ENCODE measurements at regions not wholly inside any gene's neighbourhood (a gene's known extent, or its start where the extent isn't known, plus 50 kb on each side); places are given as distances from the start of the nearest gene placed in this dataset.

GRCh38 chr5:40385544-40385943, 294.2 kb upstream of the PTGER4 start:
- no peak for TF ChIP-seq CTCF (IDR thresholded peaks at IDR 0.05; ENCODE audit: unreplicated experiment)
- DNase-seq (ENCODE audit: unreplicated experiment) = peak; percentile 93
- H3K27ac Mint-ChIP-seq (ENCODE audit: low read depth, unreplicated experiment) = no peak overlapping the region
- intact Hi-C loops (cut with micrococcal nuclease) = loop anchor here (2.0 to 10.0 kb wide), 3 partner anchors 25 to 671 kb away; no protein-coding TSS in a partner anchor
- H3K9me3 Mint-ChIP-seq (ENCODE audit: unreplicated experiment) = no peaks in the 10 kb centered on the region
- BruUV-seq (replicated peaks) = no TSS peak
- ChIA-PET CTCF (no interaction called here), POLR2A (interaction anchor here (1.0 to 1.3 kb wide), 2 partner anchors 16 to 26 kb away, joined by 3 to 4 read pairs; no protein-coding TSS in a partner anchor)
- peaks cover 26% of the 10 kb centered on the region for H3K4me1 Mint-ChIP-seq (ENCODE audit: insufficient read depth, unreplicated experiment)
- no peaks in the 10 kb centered on the region for H3K27me3 Mint-ChIP-seq (ENCODE audit: insufficient read depth, unreplicated experiment)
- no peak overlapping the region for H3K4me3 Mint-ChIP-seq (ENCODE audit: unreplicated experiment)
- H3K36me3 Mint-ChIP-seq (ENCODE audit: insufficient read depth, unreplicated experiment) = no peaks in the 10 kb centered on the region

GRCh38 chr5:40384782-40385390, 294.8 kb upstream of the PTGER4 start:
- intact Hi-C loops (cut with micrococcal nuclease) = loop anchor here (2.0 to 10.0 kb wide), 4 partner anchors 26 to 670 kb away; no protein-coding TSS in a partner anchor
- no peaks in the 10 kb centered on the region for H3K27me3 Mint-ChIP-seq (ENCODE audit: insufficient read depth, unreplicated experiment)
- no peak for TF ChIP-seq CTCF (IDR thresholded peaks at IDR 0.05; ENCODE audit: unreplicated experiment)
- POLR2A ChIA-PET = interaction anchor here (1.0 to 1.3 kb wide), 2 partner anchors 17 to 26 kb away, joined by 3 to 4 read pairs; no protein-coding TSS in a partner anchor
- CTCF ChIA-PET = interaction anchor here (0.6 kb wide), 1 partner anchor 673 kb away, joined by 3 read pairs; no protein-coding TSS in a partner anchor
- DNase-seq (ENCODE audit: unreplicated experiment) = no peak
- no peaks in the 10 kb centered on the region for H3K36me3 Mint-ChIP-seq (ENCODE audit: insufficient read depth, unreplicated experiment)
- no peak overlapping the region for H3K27ac Mint-ChIP-seq (ENCODE audit: low read depth, unreplicated experiment)
- peaks cover 26% of the 10 kb centered on the region for H3K4me1 Mint-ChIP-seq (ENCODE audit: insufficient read depth, unreplicated experiment)
- BruUV-seq (replicated peaks) = no TSS peak
- no peak overlapping the region for H3K4me3 Mint-ChIP-seq (ENCODE audit: unreplicated experiment)
- H3K9me3 Mint-ChIP-seq (ENCODE audit: unreplicated experiment) = no peaks in the 10 kb centered on the region

- peak; percentile 60 for DNase-seq (ENCODE audit: unreplicated experiment)
- BruUV-seq (replicated peaks) = no TSS peak
- H3K36me3 Mint-ChIP-seq (ENCODE audit: insufficient read depth, unreplicated experiment) = no peaks in the 10 kb centered on the region
- H3K4me3 Mint-ChIP-seq (ENCODE audit: unreplicated experiment) = no peak overlapping the region
- peaks cover 26% of the 10 kb centered on the region for H3K4me1 Mint-ChIP-seq (ENCODE audit: insufficient read depth, unreplicated experiment)
- H3K27me3 Mint-ChIP-seq (ENCODE audit: insufficient read depth, unreplicated experiment) = no peaks in the 10 kb centered on the region
- H3K9me3 Mint-ChIP-seq (ENCODE audit: unreplicated experiment) = no peaks in the 10 kb centered on the region
- no peak for TF ChIP-seq CTCF (IDR thresholded peaks at IDR 0.05; ENCODE audit: unreplicated experiment)
- POLR2A ChIA-PET = interaction anchor here (0.7 to 1.1 kb wide), 3 partner anchors 17 to 70 kb away, joined by 3 to 4 read pairs (median 3); no protein-coding TSS in a partner anchor
- CTCF ChIA-PET = interaction anchor here (0.6 to 1.4 kb wide), 3 partner anchors 19 to 1160 kb away, joined by 3 to 4 read pairs (median 3); no protein-coding TSS in a partner anchor
- H3K27ac Mint-ChIP-seq (ENCODE audit: low read depth, unreplicated experiment) = no peak overlapping the region
- intact Hi-C loops (cut with micrococcal nuclease) = loop anchor here (2.0 to 10.0 kb wide), 5 partner anchors 27 to 669 kb away; partner anchors contain the start of gene PTGER4
Observed at GRCh38 chr5:40383749-40384651, 295.7 kb upstream of the PTGER4 start.

Data from MCF 10A (cell line).